ENCODE measurements at regions not wholly inside any gene's neighbourhood (a gene's known extent, or its start where the extent isn't known, plus 50 kb on each side); places are given as distances from the start of the nearest gene placed in this dataset.

DNA sequence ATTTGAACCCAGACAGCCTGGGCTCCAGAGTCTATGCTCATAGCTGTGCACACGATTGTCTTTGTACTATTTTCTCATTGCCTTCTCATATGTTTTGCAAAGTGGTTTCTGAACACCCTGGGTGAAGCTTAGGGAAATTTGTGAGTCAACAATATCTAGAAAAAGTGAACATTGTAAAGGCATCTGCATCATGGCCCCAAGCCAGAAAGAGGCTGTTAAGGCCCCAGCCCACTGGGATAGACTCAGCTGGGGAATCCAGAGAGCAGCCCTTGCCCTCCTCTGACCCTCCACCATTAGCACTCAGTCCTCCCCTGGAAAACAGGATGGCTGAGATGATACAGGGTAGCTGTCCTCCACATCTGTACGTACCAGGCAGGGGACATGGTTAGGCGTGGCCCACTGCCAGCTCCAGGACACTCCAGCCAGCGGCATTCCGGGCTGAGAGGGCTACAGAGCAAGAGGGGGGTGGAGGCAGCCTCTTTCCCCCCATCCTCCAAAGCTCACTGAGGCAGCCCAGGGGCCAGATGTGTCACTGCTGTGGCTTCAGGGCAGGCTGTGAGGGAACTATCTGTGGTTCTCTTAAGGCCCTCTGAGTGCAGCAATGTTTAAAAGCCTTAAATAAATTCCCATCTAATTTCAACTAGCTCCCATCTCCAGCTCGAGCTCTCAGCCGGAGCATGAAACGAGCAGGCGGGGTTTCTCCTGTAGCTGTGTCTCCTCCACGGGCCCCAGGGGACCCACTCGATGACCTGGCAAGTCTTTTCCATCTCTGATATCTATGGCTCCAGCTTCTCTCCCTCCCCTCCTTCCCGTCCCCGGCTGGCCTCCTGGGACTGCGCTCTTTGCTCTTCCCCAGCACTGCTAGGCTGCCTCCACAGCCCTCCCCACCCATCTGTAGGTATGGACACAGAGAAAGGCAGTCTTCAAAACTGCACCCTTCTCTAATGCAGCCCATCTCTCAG, 209.4 kb upstream of the LRFN2 start:
- no peak for DNase-seq (ENCODE audit: low read depth)

DNA sequence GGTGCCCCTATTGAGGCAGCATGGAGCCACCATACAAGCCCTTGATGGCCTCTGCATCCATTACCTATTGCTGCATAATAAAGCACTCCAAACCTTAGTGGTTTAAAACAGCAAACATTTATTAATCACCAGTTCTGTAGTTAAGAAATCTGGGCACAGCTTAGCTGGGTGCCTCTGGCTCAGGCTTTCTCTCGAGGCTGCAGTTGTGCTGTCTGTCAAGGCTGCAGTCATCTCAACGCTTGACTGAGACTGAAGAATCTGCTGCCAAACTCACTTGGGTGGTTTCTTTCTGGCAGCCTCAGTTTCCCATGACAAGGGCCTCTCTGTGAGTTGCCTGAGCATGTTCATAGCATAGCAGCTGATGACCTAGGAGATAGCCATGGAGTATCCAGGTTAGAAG, 207.4 kb upstream of the LRFN2 start:
- DNase-seq (ENCODE audit: low read depth): no peak

DNA sequence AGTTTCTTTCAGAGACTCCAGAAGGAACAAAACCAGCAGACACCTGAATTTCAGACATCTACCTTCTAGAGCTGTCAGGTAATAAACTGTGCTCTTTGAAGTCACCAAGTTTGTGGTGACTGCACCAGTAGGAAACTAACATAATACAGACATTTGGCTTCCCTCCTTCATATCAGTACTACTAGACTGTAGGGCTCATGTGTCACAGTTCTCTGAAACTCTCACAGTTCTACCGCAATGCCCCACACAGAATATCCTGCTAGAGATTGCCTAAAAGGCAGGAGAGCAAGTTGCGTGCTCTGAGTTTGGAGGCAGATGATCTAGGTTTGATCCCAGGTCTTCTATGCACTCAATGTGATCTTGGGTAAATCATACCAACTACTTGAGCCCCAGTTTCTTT, 205.0 kb upstream of the LRFN2 start:
- no peak for DNase-seq (ENCODE audit: low read depth)

DNA sequence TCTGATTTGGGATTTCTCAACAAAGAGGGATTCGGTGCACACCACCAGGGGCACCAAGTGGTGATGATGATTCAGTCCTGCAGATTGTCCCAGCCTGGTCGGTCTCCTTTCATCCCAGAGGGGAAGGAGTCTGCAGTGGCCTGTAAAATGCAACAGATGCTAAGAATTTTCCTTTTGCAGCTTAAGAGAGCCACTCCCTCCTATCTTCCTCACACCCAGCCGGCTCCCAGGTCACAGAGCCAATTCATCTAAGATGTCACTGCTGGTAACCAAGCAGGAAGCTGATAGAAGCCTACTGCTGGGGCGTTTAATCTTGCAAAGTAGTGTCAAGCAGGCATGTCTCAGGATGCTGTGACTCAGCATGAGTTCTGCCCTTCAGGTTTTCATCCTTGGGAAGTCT, 203.8 kb upstream of the LRFN2 start:
- no peak for DNase-seq (ENCODE audit: low read depth)

DNA sequence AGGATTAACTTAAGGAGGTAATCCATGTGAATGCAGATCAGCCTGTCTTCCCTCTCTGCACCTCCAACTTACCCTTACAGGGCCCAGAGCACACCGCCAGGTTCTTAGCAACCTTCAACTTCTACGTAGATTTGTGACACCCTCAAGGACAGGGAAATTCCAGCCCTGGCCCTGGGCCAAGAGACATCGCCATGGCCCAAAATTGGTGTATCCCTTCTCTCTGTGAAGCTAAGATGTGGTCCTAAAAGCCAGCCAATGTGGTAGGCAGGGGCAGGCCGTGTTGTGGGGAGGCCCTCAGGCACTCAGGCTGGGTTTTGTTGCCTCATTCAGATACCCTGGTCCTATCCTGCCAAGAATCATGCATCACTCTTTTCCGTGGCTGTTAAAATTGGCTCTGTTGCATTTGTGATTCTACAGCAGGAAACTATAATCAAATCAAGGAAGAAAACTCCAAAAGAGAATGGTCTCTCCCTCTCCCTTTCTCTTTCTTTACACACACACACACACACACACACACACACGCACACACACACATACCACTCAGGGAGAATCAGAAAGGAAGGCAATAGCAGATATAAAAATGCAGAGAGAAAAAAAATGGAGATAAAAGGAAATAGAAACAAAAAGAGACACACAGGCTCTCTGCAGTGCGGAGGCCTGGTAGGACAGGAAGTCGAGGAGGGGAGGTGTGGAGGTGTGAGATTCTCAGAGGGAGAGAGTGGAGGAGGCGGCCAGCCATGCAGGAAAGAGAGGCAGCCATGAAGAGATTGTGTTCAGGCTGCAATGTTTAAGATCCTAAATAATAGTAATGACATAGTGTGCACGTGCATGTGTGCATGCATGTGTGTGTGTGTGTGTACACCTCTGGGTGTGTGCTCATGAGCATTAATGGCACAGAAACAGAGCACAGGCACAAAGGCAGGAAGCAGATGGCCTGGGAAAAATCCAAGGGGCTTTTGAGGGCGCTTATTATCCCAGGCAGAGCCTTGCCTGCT, 201.8 kb upstream of the LRFN2 start:
- no peak for DNase-seq (ENCODE audit: low read depth)

DNA sequence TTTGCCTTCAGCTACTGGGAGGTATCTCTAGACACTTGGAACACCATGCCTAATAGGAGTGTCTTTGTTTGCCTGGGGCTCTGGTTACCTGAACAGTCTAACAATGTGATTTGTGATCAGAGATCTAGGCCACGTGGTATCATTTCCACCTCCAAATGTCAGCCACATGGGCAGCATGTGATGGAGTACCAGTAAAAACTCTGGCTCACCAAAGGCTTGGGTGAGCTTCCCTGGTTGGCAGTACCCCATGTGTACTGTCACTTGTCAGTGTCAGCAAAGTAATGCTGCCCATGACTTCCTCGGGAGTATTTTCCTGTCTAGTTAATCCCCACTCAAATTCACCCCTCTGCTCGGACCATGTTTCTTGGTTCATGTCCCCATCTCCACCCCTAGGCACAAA, 195.2 kb upstream of the LRFN2 start:
- no peak for DNase-seq (ENCODE audit: low read depth)

DNA sequence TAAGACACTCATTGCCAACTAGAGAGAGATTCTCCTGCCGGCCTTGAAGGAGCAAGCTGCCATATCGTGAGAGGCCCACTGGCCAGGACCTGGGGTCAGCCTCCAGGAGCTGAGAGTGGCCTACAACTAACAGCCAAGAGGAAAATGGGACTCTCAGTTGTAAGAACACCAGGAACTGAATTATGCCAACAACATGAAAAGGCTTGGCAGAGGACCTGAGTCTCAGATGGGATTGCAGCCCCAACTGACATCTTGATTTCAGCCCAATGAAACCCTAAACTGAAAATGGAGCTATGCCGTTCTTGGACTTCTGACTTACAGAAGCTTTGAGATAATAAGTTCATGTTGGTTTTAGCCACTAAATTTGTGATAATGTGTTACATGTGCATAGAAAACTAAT, 193.5 kb upstream of the LRFN2 start:
- DNase-seq (ENCODE audit: low read depth): no peak

DNA sequence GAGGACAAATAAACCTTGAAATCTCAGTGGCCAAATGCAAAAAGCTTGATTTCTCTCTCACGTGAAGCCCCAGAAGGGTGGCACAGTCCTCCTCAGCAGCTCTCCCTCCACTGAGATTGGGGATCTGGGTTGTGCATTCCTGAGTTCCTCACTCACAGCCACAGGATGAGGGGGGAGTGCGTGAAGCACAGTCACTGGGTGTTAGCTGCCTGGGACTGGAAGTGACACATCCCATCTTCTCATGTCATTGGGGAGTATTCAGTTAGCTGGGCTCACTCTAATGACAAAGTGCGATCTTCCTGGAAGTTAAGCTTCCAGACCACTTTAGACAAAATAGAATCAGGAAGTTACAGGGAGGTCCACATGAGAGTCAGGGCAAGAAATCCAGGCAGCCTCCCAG, 192.2 kb upstream of the LRFN2 start:
- DNase-seq (ENCODE audit: low read depth): no peak

DNA sequence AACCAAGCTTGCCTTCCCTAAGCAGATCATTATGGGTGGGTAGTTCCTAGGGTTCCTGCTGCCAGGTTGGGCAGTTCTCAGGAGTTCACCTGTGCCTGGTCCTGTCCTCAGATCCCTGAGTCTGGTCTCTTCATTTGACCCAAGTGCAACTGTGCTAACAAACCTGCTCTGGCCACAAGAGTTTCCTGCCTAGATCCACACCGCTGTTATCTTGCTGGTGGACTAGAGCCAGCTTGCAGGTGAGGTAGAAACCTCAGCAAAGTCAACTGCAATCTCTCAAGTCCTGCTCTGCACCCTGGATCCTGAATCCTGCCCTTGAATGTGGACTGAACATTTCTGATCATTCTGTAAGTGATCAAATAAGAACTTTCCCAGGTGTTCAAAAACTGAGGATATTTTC, 191.8 kb upstream of the LRFN2 start:
- DNase-seq (ENCODE audit: low read depth): no peak

DNA sequence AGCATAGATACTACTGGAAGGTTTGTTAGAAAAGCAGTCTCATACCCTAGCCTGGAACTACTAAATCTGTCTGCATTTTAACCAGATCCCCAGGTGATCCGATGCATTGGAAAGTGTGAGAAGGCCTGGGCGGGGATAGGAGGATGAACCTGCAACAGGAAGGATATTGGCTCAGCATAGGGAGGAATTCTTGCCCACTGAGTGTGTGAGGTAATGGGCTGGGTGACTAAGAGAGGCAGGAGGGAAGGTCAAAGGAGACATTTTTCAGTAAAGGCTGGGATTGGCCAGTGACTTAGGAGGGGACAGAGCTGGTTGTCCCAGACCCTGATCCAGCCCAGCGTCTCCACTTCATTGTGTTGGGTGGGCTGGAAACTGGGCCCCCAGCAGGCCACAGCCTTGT, 191.0 kb upstream of the LRFN2 start:
- DNase-seq (ENCODE audit: low read depth): no peak

DNA sequence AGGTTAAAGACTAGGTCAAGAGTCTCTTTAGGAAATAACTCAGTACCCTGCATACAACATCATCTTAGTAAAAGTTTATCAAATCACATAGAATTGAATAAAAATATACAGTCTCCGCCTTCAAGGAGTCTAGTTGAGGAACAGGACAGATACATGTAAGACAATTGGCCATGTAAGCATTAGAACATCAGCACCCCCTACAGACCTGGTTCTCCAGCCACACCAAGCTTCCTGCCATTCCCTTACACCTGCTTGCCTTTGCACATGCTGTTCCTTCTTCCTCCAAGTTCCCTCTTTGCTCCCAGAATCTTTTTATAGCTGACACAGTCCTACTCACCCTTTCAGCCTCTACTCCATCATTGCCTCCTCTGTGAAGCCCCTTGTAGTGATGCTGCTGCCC, 187.8 kb upstream of the LRFN2 start:
- no peak for DNase-seq (ENCODE audit: low read depth)

DNA sequence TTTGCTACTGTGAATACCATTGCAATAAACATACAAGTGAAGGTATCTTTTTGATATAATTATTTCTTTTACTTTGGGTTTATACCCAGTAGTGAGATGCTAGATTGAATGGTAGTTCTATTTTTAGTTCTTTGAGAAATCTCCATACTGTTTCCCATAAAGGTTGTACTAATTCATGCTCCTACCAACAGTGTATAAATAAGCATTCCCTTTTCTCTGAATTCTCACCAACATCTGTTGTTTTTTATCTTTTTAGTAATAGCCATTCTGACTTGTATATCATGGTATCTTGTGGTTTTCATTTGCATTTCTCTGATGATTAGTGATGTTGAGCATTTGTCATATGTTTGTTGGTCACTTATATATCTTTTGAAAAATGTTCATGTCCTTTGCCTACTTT, 183.6 kb upstream of the LRFN2 start:
- DNase-seq (ENCODE audit: low read depth): no peak

DNA sequence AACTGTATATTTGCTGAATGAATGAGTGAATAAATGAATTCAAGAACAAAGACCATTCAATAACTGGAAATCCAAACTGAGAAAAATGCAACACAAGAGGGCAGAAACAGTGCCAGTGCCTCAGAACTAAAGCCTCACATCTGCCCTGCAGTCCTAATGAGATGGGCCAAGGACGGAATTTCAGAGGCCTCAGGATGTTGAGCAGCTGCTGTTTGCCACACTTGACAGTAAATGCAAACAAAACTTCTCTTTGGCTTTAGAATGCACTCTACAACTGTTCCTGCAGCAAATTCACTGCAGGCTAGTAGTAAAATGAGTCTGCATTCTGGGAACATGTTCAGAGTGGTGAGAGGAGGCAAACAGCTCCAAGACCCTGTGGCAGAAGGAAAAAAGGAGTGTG, 177.6 kb upstream of the LRFN2 start:
- DNase-seq (ENCODE audit: low read depth): no peak

DNA sequence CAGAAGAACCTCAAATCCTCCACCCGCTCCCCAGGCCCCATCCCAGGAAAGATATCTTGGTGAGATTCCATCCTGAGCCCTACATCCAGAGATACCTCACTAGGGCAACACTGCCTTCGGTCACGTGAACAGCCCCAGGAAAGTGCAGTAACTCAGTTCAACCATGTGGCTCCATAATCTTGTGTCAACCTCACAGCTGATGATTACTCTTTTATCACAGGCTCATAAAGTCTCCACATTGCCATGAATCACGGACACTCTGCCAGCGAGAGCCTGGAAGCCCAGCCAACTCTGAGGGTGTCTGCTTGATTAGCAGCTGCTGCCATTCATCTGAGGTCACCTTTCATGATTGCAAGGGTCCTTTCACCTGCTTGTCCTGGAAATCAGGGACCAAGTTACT, 175.8 kb upstream of the LRFN2 start:
- DNase-seq (ENCODE audit: low read depth): no peak

DNA sequence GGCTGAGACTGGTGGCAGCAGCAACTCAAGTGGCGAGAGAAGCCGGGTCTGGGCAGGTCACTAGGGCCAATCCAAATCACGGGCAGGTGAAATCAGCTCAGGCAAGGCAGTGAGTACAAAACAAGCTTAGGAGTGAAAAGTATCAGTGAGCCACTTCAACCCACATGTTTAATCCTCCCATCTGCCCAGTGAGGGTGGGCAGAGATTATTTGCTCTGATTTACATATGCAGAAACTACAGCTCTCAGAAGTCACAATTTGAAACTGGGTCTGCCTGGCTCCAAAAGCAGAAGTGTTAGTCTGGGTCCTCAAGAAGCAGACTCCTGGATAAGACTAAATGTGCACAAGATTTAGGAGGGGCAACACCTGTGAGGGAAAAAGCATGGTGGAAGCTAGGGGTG, 173.7 kb upstream of the LRFN2 start:
- no peak for DNase-seq (ENCODE audit: low read depth)

DNA sequence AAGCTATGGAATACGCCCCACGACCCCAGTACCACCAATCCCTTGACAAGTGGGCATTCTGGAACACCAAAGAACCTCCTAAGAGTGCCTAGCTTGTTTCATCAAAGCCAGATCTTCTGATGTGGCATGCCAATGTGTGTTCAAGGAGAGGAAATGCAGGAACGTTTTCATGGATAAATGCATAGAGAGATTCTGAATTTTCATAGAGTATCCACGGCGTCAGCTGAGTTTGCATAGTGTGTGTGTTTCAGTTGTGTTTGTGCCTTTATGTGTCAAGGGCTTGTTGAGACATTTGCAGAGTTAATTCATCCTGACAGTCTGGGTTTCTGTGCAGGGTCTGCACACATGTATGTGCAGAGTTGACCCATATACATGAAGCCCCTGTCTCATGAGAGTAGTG, 172.7 kb upstream of the LRFN2 start:
- DNase-seq (ENCODE audit: low read depth): no peak

DNA sequence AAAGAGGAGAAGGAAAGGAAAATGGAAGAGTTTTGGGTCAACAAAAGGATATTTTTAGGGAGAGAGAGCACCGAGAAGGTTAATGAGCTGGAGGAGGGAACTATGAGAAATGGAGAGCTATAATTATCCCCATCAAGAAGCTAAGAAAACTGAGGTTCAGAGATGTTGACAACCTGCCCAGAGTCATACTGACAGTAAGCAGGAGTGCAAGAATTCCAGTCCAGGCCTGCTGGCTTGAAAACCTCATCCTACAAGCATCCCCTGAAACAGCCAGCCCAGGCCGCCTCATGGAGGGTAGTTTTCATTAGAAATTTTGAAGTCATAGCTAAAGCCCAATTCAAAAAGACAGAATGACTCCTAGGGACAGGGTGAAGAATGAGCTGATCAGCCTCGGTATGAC, 172.1 kb upstream of the LRFN2 start:
- DNase-seq (ENCODE audit: low read depth): no peak

DNA sequence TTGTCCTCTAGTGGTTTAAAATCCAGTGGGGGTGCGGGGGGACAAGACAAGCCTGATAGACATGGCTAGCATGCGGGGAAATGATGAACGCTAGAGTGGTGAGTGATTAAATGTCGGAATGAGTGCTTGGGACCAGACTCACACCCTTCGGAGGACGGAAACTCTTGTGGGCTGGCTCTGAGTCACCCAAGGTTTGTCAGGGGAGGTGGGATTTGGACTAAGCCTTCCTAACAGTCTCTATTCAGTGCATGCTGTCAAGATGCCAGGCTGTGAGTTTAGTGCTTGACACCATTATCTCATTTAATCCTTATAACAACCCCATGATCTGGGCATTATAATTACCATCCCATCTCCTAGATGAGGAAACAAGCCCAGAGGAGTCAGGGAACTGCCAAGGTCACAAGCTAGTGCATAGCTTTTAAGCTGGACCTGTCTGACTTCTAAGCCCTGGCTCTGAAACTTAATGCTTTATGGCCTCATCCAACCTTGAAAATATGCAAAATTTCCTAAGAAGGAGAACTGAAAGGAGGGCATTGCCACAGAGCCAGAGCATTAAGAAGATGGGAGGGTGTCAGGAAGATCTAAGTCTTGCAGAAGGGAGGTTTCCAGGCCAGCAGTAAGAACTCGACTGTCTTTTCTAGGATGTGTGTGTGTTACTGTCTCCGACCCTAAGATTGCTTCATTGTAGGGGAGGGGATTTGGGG, 168.7 kb upstream of the LRFN2 start:
- no peak for DNase-seq (ENCODE audit: low read depth)

DNA sequence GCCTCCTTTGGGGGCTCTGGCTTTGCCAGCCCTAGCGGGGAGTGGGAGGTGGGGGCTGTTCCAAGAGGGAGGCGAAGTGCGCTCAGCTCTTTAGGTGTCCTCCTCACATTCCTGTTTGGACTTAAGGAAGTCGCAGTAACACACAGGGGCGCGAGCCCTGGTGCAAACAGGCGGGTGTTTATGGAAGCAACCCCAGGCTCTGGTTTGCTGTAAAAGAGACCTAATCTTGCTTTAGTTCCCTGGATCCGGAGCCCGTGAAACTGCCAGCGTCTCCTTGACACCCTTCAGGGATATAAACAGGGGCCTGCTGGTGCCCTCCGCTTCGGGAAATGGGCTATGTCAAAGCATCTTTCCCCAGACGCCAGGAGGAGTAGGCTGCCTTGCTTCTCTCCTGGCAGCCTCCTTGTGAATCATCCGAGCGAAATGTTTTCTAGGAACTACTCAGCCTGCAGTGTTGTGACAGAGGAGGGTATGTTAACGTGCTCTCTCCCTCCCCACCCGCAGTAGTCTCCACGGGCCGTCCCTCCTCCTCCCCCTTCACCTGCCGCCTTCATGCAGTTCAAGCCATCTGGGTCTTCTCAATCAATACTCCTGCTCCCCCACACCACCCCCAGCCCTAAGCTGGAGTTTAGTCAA, 168.0 kb upstream of the LRFN2 start:
- no peak for DNase-seq (ENCODE audit: low read depth)

DNA sequence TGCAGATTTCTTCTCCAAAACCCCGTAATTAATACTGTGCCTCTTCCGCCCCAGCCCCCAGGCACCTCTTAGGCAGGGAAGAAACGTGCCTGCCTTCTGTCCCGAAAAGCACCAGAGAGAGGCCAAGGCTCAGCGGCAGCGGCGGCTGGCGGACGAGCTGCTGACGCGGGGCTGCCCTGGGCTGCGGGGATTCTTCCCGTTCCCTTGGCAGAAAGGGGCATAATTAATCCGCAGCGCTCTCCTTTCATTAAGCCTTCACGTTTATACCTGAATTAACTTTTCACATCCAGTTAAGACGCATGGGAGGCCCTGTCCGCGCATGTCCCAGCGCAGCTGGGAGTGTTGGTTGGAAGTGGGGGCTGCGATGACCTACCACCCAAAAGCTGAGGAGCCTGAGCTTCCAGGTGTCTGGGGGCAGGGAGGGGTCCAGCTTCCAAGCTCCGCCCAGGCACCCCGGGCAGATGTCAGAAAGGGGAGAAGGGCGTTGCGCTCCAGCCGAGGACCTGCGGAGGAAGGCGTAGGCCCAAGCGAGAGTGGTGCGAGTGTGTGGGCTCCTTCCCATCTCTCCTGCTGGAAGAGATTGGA, 167.4 kb upstream of the LRFN2 start:
- DNase-seq (ENCODE audit: low read depth): no peak

DNA sequence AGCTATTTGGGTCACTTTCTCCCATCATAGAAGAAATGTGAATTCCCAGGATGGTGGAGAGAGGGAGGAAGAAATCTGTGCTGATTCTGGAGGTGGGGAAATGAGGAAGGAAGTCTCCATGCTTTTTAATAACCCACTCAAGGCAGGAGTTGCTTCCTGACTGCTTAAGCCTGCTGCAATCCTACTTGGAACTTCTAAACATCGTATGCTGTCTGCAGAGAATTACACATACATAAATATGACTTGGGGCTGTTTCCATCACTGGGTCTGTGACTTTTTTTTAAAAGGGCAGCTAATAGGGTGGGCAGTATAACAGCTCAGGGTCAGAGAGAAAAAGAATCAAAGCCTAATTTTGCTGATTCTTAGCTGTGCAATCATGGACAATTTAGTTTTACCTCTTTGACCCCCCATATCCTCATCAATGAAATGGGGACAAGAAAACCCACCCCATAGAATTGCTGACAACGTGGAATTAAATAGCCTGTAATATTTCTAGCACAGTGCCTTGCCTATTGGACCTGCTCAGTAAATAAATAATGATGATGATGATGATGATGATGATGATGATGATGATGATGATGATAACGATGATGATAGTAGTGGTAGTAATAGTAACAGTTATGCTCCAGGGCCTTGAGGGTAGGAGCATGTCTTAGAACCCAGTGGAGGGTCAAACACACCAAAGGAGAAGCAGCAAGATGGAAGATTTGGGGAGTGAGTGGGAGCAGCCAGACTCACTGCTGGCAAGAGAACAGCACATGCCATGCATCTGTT, 166.7 kb upstream of the LRFN2 start:
- DNase-seq (ENCODE audit: low read depth): no peak
